CD8-positive, alpha-beta memory T cell (primary cell): ENCODE measurements at regions not wholly inside any gene's neighbourhood (a gene's known extent, or its start where the extent isn't known, plus 50 kb on each side); places are given as distances from the start of the nearest gene placed in this dataset.

Experiments used
- CTCF ChIA-PET: fragments of 350-600 bp; sonication (Branson Sonifier 250); formaldehyde crosslinking; loops from one replicate; lab custom pipeline; 2021; ENCODE audit warnings: antibody characterized with exemption; lab: Charles Lee
- POLR2A ChIA-PET: fragments of 350-600 bp; sonication (Branson Sonifier 250); formaldehyde crosslinking; loops from one replicate; lab custom pipeline; 2021; ENCODE audit warnings: antibody characterized with exemption; lab: Charles Lee
- DNase-seq, 5 donors: peaks; one replicate each; pipeline versions ENCODE4 v3.0.0 to v3.0.0-alpha.2; 2020 to 2022; ENCODE audit warnings: mixed read lengths in 1 of 5
- H3K27ac ChIP-seq: one replicate; pipeline ENCODE4 v1.7.0; 2013; ENCODE audit warnings: low read depth, mild to moderate bottlenecking, low read length, moderate library complexity
- H3K27me3 ChIP-seq: 2 replicates; pipeline ENCODE4 v1.7.0; 2013; ENCODE audit warnings: low read length, mild to moderate bottlenecking; ENCODE audit not compliant: insufficient read depth, poor library complexity, severe bottlenecking
- H3K36me3 ChIP-seq: 2 replicates; pipeline ENCODE4 v1.7.0; 2013; ENCODE audit warnings: mild to moderate bottlenecking, low read length, moderate library complexity; ENCODE audit not compliant: insufficient read depth
- H3K4me1 ChIP-seq: 2 replicates; pipeline ENCODE4 v1.7.0; 2013; ENCODE audit warnings: mild to moderate bottlenecking, low read length, moderate library complexity; ENCODE audit not compliant: insufficient read depth
- H3K4me3 ChIP-seq: 2 replicates; pipeline ENCODE4 v1.7.0; 2013; ENCODE audit warnings: mild to moderate bottlenecking, low read length
- H3K9me3 ChIP-seq: 2 replicates; pipeline ENCODE4 v1.7.0; 2013; ENCODE audit warnings: mild to moderate bottlenecking, low read length
- H3K27ac Mint-ChIP-seq, 8 donors: one replicate each; pipeline ENCODE4 v1.8.0; 2020 to 2021; ENCODE audit warnings: mixed read lengths in 8 of 8, mild to moderate bottlenecking in 6 of 8, inconsistent platforms in 3 of 8, moderate library complexity in 3 of 8
- H3K27me3 Mint-ChIP-seq, 2 donors: one replicate each; pipeline ENCODE4 v1.8.0; 2020 to 2021; ENCODE audit warnings: mixed read lengths in 2 of 2, mild to moderate bottlenecking in 1 of 2, moderate library complexity in 1 of 2
- H3K36me3 Mint-ChIP-seq, 3 donors: one replicate each; pipeline ENCODE4 v1.8.0; 2020 to 2021; ENCODE audit warnings: mixed read lengths in 3 of 3, inconsistent platforms in 1 of 3, mild to moderate bottlenecking in 1 of 3
- H3K4me1 Mint-ChIP-seq, 3 donors: one replicate each; pipeline ENCODE4 v1.8.0; 2020 to 2021; ENCODE audit warnings: mixed read lengths in 3 of 3, inconsistent platforms in 1 of 3, mild to moderate bottlenecking in 1 of 3
- H3K4me3 Mint-ChIP-seq, 7 donors: one replicate each; pipeline ENCODE4 v1.8.0; 2020 to 2021; ENCODE audit warnings: mixed read lengths in 7 of 7, mild to moderate bottlenecking in 6 of 7, moderate library complexity in 4 of 7, inconsistent platforms in 2 of 7
- H3K9me3 Mint-ChIP-seq, 5 donors: one replicate each; pipeline ENCODE4 v1.8.0; 2020 to 2022; ENCODE audit warnings: mixed read lengths in 5 of 5, mild to moderate bottlenecking in 3 of 5, moderate library complexity in 2 of 5, inconsistent platforms in 1 of 5

GRCh38 chr7:91690541-91691070, 189.9 kb downstream of the MTERF1 start:
- H3K27me3 ChIP-seq: no peaks in the 10 kb centered on the region
- H3K9me3 Mint-ChIP-seq: peaks cover 3 to 17% (median 6%) of the 10 kb centered on the region in 5 donors
- no peaks in the 10 kb centered on the region for H3K4me1 Mint-ChIP-seq
- H3K36me3 ChIP-seq: no peaks in the 10 kb centered on the region
- no peak overlapping the region for H3K27ac ChIP-seq
- H3K27me3 Mint-ChIP-seq: no peaks in the 10 kb centered on the region
- no peak overlapping the region for H3K4me3 ChIP-seq
- ChIA-PET POLR2A (no interaction called here), CTCF (no interaction called here)
- no peak for DNase-seq
- H3K27ac Mint-ChIP-seq: no peak overlapping the region
- peaks cover 0 to 1% (median 0%) of the 10 kb centered on the region in 3 donors for H3K36me3 Mint-ChIP-seq
- no peak overlapping the region for H3K4me3 Mint-ChIP-seq
- H3K4me1 ChIP-seq: no peaks in the 10 kb centered on the region
- no peaks in the 10 kb centered on the region for H3K9me3 ChIP-seq

GRCh38 chr7:91691865-91692264, 188.6 kb downstream of the MTERF1 start:
- H3K4me3 ChIP-seq: no peak overlapping the region
- H3K27me3 ChIP-seq: no peaks in the 10 kb centered on the region
- H3K9me3 ChIP-seq: no peaks in the 10 kb centered on the region
- H3K36me3 ChIP-seq: no peaks in the 10 kb centered on the region
- H3K4me1 Mint-ChIP-seq: no peaks in the 10 kb centered on the region
- peaks cover 6 to 22% (median 8%) of the 10 kb centered on the region in 5 donors for H3K9me3 Mint-ChIP-seq
- H3K36me3 Mint-ChIP-seq: peaks cover 0 to 1% (median 0%) of the 10 kb centered on the region in 3 donors
- ChIA-PET POLR2A (no interaction called here), CTCF (no interaction called here)
- H3K27ac ChIP-seq: no peak overlapping the region
- DNase-seq: no peak
- no peak overlapping the region for H3K4me3 Mint-ChIP-seq
- H3K27me3 Mint-ChIP-seq: no peaks in the 10 kb centered on the region
- no peaks in the 10 kb centered on the region for H3K4me1 ChIP-seq
- H3K27ac Mint-ChIP-seq: no peak overlapping the region

- H3K4me3 Mint-ChIP-seq: no peak overlapping the region
Observed at GRCh38 chr7:91692800-91693199, 187.7 kb downstream of the MTERF1 start.

GRCh38 chr7:91694351-91694841, 186.1 kb downstream of the MTERF1 start:
- Mint-ChIP-seq H3K27me3 (no peaks in the 10 kb centered on the region), H3K4me1 (no peaks in the 10 kb centered on the region), H3K27ac (no peak overlapping the region), H3K36me3 (peaks cover 0 to 1% (median 0%) of the 10 kb centered on the region in 3 donors), H3K9me3 (peaks cover 16 to 31% (median 21%) of the 10 kb centered on the region in 5 donors), H3K4me3 (no peak overlapping the region)
- no peaks in the 10 kb centered on the region for H3K36me3 ChIP-seq
- CTCF ChIA-PET: no interaction called here
- no peak overlapping the region for H3K27ac ChIP-seq
- H3K27me3 ChIP-seq: no peaks in the 10 kb centered on the region
- no peaks in the 10 kb centered on the region for H3K4me1 ChIP-seq
- POLR2A ChIA-PET: no interaction called here
- no peak overlapping the region for H3K4me3 ChIP-seq
- H3K9me3 ChIP-seq: no peaks in the 10 kb centered on the region
- DNase-seq: no peak

More at GRCh38 chr7:91692800-91693199, 187.7 kb downstream of the MTERF1 start:
- Histone ChIP-seq H3K27me3 (no peaks in the 10 kb centered on the region), H3K4me3 (no peak overlapping the region), H3K36me3 (no peaks in the 10 kb centered on the region), H3K27ac (no peak overlapping the region), H3K9me3 (no peaks in the 10 kb centered on the region), H3K4me1 (no peaks in the 10 kb centered on the region)
- POLR2A ChIA-PET: no interaction called here
- peaks cover 0 to 1% (median 0%) of the 10 kb centered on the region in 3 donors for H3K36me3 Mint-ChIP-seq
- CTCF ChIA-PET: no interaction called here
- no peaks in the 10 kb centered on the region for H3K27me3 Mint-ChIP-seq
- no peak for DNase-seq
- peaks cover 7 to 24% (median 13%) of the 10 kb centered on the region in 5 donors for H3K9me3 Mint-ChIP-seq
- no peaks in the 10 kb centered on the region for H3K4me1 Mint-ChIP-seq
- no peak overlapping the region for H3K27ac Mint-ChIP-seq

- no peak for DNase-seq
- Mint-ChIP-seq H3K4me3 (no peak overlapping the region), H3K27me3 (no peaks in the 10 kb centered on the region), H3K4me1 (no peaks in the 10 kb centered on the region), H3K9me3 (peaks cover 45 to 72% (median 49%) of the 10 kb centered on the region in 5 donors), H3K36me3 (peaks cover 0 to 6% (median 2%) of the 10 kb centered on the region in 3 donors), H3K27ac (no peak overlapping the region)
- Histone ChIP-seq H3K9me3 (peaks cover 8% of the 10 kb centered on the region), H3K27ac (no peak overlapping the region), H3K27me3 (no peaks in the 10 kb centered on the region), H3K36me3 (no peaks in the 10 kb centered on the region), H3K4me1 (no peaks in the 10 kb centered on the region), H3K4me3 (no peak overlapping the region)
- ChIA-PET CTCF (no interaction called here), POLR2A (no interaction called here)
Observed at GRCh38 chr7:91710881-91711280, 169.6 kb downstream of the MTERF1 start.

GRCh38 chr7:91713669-91714068, 166.8 kb downstream of the MTERF1 start:
- no peaks in the 10 kb centered on the region for H3K4me1 ChIP-seq
- DNase-seq: no peak
- no peak overlapping the region for H3K4me3 ChIP-seq
- H3K9me3 Mint-ChIP-seq: peaks cover 45 to 52% (median 49%) of the 10 kb centered on the region in 5 donors
- CTCF ChIA-PET: no interaction called here
- no peaks in the 10 kb centered on the region for H3K27me3 Mint-ChIP-seq
- peaks cover 4% of the 10 kb centered on the region for H3K9me3 ChIP-seq
- H3K36me3 ChIP-seq: no peaks in the 10 kb centered on the region
- H3K27me3 ChIP-seq: no peaks in the 10 kb centered on the region
- H3K4me1 Mint-ChIP-seq: no peaks in the 10 kb centered on the region
- no peak overlapping the region for H3K4me3 Mint-ChIP-seq
- POLR2A ChIA-PET: no interaction called here
- no peak overlapping the region for H3K27ac ChIP-seq
- no peak overlapping the region for H3K27ac Mint-ChIP-seq
- H3K36me3 Mint-ChIP-seq: peaks cover 0 to 2% (median 0%) of the 10 kb centered on the region in 3 donors

- H3K4me1 Mint-ChIP-seq: no peaks in the 10 kb centered on the region
- H3K27me3 Mint-ChIP-seq: peaks cover 0 to 2% of the 10 kb centered on the region in 2 donors
- Histone ChIP-seq H3K4me3 (no peak overlapping the region), H3K27ac (no peak overlapping the region), H3K27me3 (no peaks in the 10 kb centered on the region), H3K9me3 (peaks cover 4% of the 10 kb centered on the region), H3K36me3 (no peaks in the 10 kb centered on the region), H3K4me1 (no peaks in the 10 kb centered on the region)
- peaks cover 37 to 50% (median 41%) of the 10 kb centered on the region in 5 donors for H3K9me3 Mint-ChIP-seq
- DNase-seq: no peak
- ChIA-PET POLR2A (no interaction called here), CTCF (no interaction called here)
- H3K36me3 Mint-ChIP-seq: peaks cover 0 to 2% (median 0%) of the 10 kb centered on the region in 3 donors
- no peak overlapping the region for H3K4me3 Mint-ChIP-seq
- H3K27ac Mint-ChIP-seq: no peak overlapping the region
Observed at GRCh38 chr7:91717681-91718470, 162.6 kb downstream of the MTERF1 start.

- Histone ChIP-seq H3K36me3 (no peaks in the 10 kb centered on the region), H3K27me3 (no peaks in the 10 kb centered on the region), H3K9me3 (peaks cover 5% of the 10 kb centered on the region), H3K4me3 (no peak overlapping the region), H3K4me1 (no peaks in the 10 kb centered on the region), H3K27ac (no peak overlapping the region)
- H3K4me1 Mint-ChIP-seq: no peaks in the 10 kb centered on the region
- H3K36me3 Mint-ChIP-seq: peaks cover 0 to 5% (median 0%) of the 10 kb centered on the region in 3 donors
- H3K9me3 Mint-ChIP-seq: peaks cover 46 to 55% (median 48%) of the 10 kb centered on the region in 5 donors
- H3K4me3 Mint-ChIP-seq: no peak overlapping the region
- ChIA-PET POLR2A (no interaction called here), CTCF (no interaction called here)
- no peak for DNase-seq
- no peak overlapping the region for H3K27ac Mint-ChIP-seq
- peaks cover 0 to 2% of the 10 kb centered on the region in 2 donors for H3K27me3 Mint-ChIP-seq
Observed at GRCh38 chr7:91719008-91719407, 161.5 kb downstream of the MTERF1 start.
